ENCODE measurements at regions not wholly inside any gene's neighbourhood (a gene's known extent, or its start where the extent isn't known, plus 50 kb on each side); places are given as distances from the start of the nearest gene placed in this dataset.
"Not testable (repeated sequence)": the region's sequence is repeated elsewhere in the genome, so short reads cannot be mapped to it uniquely, and the experiment has no call there.

- no peak for DNase-seq
- no peak overlapping the region for H3K27ac ChIP-seq
- intact Hi-C loops (cut with DNase I; ENCODE audit: low total_unique reads), result no loop called here
These were observed 121.7 kb upstream of the ZBED5 start for GRCh38 chr11:10979529-10979928.

GRCh38 chr11:10978198-10978597 lies 120.3 kb upstream of the ZBED5 start:
- no peak for DNase-seq
- H3K9me3 ChIP-seq, result peaks cover 0 to 3% (median 0%) of the 10 kb centered on the region in 3 donors
- H3K36me3 ChIP-seq, result no peaks in the 10 kb centered on the region
- no peak overlapping the region for H3K27ac ChIP-seq
- no peak overlapping the region for H3K4me3 ChIP-seq
- no peaks in the 10 kb centered on the region for H3K4me1 ChIP-seq
- intact Hi-C loops (cut with DNase I; ENCODE audit: low total_unique reads), result no loop called here
- H3K27me3 ChIP-seq, result no peaks in the 10 kb centered on the region
- TF ChIP-seq, protein P1, sequence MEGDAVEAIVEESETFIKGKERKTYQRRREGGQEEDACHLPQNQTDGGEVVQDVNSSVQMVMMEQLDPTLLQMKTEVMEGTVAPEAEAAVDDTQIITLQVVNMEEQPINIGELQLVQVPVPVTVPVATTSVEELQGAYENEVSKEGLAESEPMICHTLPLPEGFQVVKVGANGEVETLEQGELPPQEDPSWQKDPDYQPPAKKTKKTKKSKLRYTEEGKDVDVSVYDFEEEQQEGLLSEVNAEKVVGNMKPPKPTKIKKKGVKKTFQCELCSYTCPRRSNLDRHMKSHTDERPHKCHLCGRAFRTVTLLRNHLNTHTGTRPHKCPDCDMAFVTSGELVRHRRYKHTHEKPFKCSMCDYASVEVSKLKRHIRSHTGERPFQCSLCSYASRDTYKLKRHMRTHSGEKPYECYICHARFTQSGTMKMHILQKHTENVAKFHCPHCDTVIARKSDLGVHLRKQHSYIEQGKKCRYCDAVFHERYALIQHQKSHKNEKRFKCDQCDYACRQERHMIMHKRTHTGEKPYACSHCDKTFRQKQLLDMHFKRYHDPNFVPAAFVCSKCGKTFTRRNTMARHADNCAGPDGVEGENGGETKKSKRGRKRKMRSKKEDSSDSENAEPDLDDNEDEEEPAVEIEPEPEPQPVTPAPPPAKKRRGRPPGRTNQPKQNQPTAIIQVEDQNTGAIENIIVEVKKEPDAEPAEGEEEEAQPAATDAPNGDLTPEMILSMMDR (IDR thresholded peaks at IDR 0.05), result no peak

More at GRCh38 chr11:10979529-10979928, 121.7 kb upstream of the ZBED5 start:
- Histone ChIP-seq H3K4me3 (no peak overlapping the region), H3K27me3 (no peaks in the 10 kb centered on the region), H3K9me3 (peaks cover 0 to 3% (median 0%) of the 10 kb centered on the region in 3 donors), H3K36me3 (no peaks in the 10 kb centered on the region), H3K4me1 (no peaks in the 10 kb centered on the region)
- TF ChIP-seq, protein P1 (IDR thresholded peaks at IDR 0.05), result no peak

DNA sequence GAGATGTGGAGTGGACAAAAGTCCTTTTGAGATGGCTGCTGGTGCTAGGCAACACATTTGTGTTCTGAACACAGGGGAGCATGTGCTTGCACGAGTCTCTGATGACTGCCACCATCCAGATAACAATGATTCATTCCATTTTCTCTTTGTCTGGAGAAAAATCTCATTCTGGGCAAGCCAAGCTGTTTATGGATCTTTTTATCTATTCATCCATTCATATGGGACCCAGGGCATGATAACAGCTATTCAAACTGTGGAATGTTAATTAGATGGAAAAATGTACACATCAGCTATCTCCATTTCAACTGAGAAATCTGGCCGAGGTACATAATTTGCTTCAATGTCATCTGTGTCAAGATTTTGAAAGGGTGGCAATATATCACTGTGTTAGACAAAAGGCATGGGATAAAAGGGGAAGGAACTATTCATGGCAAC lies 117.5 kb upstream of the ZBED5 start:
- H3K4me3 ChIP-seq, result no peak overlapping the region
- no peak overlapping the region for H3K27ac ChIP-seq
- no peaks in the 10 kb centered on the region for H3K27me3 ChIP-seq
- intact Hi-C loops (cut with DNase I; ENCODE audit: low total_unique reads), result no loop called here
- TF ChIP-seq, protein P1 (IDR thresholded peaks at IDR 0.05), result no peak
- H3K4me1 ChIP-seq, result no peaks in the 10 kb centered on the region
- DNase-seq, result no peak
- H3K9me3 ChIP-seq, result peaks cover 0 to 3% (median 0%) of the 10 kb centered on the region in 3 donors
- no peaks in the 10 kb centered on the region for H3K36me3 ChIP-seq

DNA sequence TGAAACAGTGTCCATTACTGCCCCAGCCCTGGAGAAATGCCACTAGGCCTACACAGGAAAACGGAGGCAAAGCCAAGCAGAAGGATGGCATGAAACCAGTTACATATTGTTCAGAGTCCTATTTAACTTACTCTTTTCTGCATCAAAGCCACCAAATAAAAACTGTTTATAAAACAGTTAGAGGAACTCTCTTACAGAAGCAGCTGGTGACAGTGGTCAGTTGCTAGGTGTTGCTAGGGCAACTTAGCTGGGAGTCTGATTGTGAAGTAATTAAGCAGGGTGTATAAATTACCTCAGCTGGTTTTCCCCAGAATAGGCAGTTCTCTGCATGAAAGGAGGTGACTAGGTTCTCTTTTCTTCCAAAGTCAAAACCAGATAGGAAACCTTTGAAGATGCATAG lies 115.6 kb upstream of the ZBED5 start:
- no peaks in the 10 kb centered on the region for H3K27me3 ChIP-seq
- H3K9me3 ChIP-seq, result peaks cover 0 to 3% (median 0%) of the 10 kb centered on the region in 3 donors
- no peak for DNase-seq
- H3K27ac ChIP-seq, result no peak overlapping the region
- no peaks in the 10 kb centered on the region for H3K36me3 ChIP-seq
- intact Hi-C loops (cut with DNase I; ENCODE audit: low total_unique reads), result no loop called here
- TF ChIP-seq, protein P1 (IDR thresholded peaks at IDR 0.05), result no peak
- H3K4me3 ChIP-seq, result no peak overlapping the region
- H3K4me1 ChIP-seq, result no peaks in the 10 kb centered on the region

- Histone ChIP-seq H3K27me3 (no peaks in the 10 kb centered on the region), H3K9me3 (no peaks in the 10 kb centered on the region), H3K27ac (no peak overlapping the region), H3K4me3 (no peak overlapping the region), H3K36me3 (no peaks in the 10 kb centered on the region), H3K4me1 (no peaks in the 10 kb centered on the region)
- intact Hi-C loops (cut with DNase I; ENCODE audit: low total_unique reads), result no loop called here
- no peak for DNase-seq
- TF ChIP-seq, protein P1 (IDR thresholded peaks at IDR 0.05), result no peak
These were observed 113.1 kb upstream of the ZBED5 start for GRCh38 chr11:10970926-10971325.

DNA sequence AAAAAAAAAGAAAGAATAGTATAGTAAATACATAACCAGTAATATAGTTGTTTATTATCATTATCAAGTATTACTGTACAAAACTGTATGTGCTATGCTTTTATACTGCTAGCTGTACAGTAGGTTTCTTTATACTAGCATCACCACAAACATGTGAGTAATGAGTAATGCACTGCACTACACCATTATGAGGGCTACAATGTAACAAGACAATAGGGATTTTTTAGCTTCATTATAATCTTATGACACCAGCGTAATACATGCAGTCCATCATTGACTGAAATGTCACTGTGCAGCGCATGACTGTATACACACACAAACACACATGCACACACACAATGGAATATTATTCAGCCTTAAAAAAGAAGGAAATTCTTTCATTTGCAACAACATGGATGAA lies 111.5 kb upstream of the ZBED5 start:
- H3K27me3 ChIP-seq, result no peaks in the 10 kb centered on the region
- H3K4me3 ChIP-seq, result no peak overlapping the region
- no peaks in the 10 kb centered on the region for H3K9me3 ChIP-seq
- no peak overlapping the region for H3K27ac ChIP-seq
- TF ChIP-seq, protein P1 (IDR thresholded peaks at IDR 0.05), result no peak
- no peak for DNase-seq
- H3K4me1 ChIP-seq, result no peaks in the 10 kb centered on the region
- H3K36me3 ChIP-seq, result no peaks in the 10 kb centered on the region
- intact Hi-C loops (cut with DNase I; ENCODE audit: low total_unique reads), result no loop called here

- H3K9me3 ChIP-seq; intact Hi-C loops (cut with DNase I; ENCODE audit: low total_unique reads); H3K27me3 ChIP-seq; DNase-seq; H3K27ac ChIP-seq; H3K4me3 ChIP-seq; H3K4me1 ChIP-seq; H3K36me3 ChIP-seq: not testable (repeated sequence)
These were observed 99.0 kb upstream of the ZBED5 start for GRCh38 chr11:10956884-10957283.

Data from tibial artery (tissue), 4 donors.